Activated CD8-positive, alpha-beta memory T cell treated with anti-CD3 and anti-CD28 coated beads, Interleukin-2, amount 50 U/mL, for 24 hours (primary cell): ENCODE measurements at regions not wholly inside any gene's neighbourhood (a gene's known extent, or its start where the extent isn't known, plus 50 kb on each side); places are given as distances from the start of the nearest gene placed in this dataset.
"Not testable (repeated sequence)": the region's sequence is repeated elsewhere in the genome, so short reads cannot be mapped to it uniquely, and the experiment has no call there.

Experiments
- DNase-seq: peaks from one replicate; pipeline ENCODE4 v3.0.0-alpha.2; 2020; ENCODE audit errors: extremely low read depth

DNA sequence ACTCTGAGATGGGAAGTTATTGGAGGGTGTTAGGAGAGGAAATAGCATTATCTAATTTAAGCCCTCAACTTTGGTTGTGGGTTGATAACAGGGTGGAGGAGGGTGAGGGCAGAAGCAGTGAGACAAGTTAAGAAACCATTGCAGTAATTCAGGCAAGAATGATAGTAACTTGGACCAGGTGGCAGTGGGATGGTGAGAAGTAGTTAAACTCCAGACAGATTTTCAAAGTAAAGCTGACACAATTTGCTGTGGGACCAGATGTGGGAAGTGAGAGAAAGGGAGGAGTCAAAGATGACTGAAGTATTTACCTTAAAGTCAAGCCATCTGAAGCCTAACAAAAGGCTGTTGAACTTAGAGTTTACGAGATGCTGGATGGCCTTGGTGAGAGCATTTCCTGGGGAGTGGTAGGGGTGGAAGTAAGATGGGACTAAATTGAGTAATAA, 163.2 kb upstream of the KLF7 start:
- no peak for DNase-seq

DNA sequence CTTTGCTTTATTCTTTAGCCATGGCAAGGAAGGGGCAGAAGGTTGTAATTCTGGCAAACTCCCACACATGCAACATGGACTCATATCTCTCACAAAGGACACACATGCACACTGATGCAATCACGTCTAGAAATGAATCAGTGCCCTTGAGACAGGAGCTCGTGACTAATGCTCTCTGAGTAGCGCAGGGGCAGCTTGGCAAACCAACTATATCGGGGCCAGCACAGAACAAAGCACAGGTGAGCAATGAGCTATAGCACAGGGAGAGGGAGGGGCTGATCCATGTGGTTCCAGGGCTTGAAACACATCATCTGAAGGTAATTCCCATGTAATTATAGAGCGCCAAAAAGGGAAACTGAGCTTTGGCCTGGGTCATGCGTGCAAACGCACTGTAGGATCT, 165.2 kb upstream of the KLF7 start:
- peak; percentile 30 for DNase-seq

DNA sequence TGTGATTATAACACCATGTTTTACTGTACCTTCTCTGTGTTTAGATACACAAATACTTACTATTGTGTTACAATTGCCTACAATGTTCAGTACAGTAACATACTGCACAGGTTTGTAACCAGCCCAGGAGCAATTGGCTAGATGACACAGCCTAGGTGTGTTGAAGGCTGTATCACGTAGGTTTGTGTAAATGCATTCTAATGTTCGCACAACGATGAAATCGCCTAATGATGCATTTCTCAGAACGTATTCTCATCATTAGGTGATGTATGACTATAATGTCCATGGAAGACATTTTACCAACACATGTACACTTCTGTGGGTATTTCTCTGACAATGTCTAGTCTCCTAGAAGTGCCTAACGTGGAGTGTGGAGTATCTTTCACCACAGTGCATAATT, 165.9 kb upstream of the KLF7 start:
- no peak for DNase-seq

DNA sequence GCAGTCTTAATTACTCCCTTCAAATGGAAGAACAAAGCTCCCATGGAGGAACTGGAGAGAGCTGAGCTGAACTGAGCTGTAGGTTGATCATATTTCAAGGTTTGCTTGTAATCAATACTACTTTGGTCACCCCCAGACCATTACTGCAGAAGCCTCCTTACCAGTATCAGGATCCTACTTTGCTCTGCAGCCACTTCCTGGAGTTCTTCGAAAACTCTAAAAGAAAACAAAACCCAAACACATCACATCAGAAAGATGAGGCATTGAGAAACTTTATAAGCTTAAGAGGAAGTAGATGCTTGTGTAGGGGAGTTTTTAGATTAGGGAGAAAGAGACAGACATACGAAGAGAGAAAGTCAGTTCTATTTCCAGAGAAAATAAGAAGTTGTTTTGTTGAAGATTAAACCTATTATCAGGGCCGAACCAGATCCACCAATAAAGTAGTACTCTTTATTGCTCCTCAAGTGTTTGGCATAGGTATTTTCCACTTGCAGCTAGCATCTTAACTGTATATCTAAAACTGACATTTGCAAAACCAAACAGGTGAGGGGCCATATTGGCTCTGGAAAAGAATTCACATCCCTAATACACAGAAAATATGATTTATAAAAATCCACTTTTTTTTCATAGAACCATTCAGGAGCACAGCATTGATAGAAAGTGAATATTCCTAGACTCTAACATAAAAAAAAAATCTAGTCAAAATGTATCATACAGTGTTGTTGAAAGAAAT, 166.9 kb upstream of the KLF7 start:
- DNase-seq: no peak

DNA sequence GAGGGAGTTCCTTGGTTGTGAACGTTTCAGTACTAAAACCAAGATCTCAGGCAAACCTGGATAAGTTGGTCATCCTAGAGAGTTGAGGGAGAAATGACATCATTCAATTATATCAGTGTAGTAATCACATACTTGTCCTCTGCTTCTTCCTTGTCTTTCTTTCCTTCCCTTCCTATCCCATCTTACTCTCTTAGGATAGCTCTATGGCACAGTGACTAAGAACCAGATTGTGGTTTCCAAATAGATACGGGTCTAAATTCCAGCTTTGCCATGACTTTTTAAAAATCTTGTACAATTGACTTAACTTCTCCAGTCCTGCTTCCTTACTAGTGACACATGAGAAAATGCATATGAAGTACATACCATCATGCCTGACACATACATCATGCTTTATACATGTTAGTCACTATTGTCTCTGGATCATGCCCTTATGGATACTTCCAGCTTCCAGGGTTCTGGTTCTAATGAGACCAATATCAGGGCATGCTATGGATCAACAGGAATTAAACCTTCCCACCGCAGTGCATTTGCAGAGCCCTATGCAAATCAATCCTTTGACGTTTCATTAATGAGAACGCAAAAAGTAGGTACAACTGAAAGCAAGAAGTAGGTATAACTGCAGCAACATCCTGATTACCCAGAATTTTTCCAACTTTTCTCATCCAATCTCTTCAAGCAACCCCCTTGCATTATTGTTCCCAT, 168.0 kb upstream of the KLF7 start:
- no peak for DNase-seq

DNA sequence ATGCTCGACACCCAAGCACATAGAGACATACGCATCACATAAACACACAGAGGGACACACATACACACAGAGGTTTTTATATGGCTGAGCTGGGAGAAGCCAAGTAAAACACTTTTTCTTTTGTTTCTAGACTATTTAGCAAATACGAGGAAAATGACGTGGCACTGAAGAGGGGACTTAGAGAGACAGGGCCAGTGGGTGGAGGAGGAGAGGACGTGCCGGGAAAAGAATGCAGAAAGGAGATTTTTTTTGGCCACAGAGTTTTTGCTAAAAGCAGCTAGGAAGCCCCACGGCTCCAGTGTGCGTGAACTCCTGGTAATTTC, 168.5 kb upstream of the KLF7 start:
- DNase-seq: no peak

DNA sequence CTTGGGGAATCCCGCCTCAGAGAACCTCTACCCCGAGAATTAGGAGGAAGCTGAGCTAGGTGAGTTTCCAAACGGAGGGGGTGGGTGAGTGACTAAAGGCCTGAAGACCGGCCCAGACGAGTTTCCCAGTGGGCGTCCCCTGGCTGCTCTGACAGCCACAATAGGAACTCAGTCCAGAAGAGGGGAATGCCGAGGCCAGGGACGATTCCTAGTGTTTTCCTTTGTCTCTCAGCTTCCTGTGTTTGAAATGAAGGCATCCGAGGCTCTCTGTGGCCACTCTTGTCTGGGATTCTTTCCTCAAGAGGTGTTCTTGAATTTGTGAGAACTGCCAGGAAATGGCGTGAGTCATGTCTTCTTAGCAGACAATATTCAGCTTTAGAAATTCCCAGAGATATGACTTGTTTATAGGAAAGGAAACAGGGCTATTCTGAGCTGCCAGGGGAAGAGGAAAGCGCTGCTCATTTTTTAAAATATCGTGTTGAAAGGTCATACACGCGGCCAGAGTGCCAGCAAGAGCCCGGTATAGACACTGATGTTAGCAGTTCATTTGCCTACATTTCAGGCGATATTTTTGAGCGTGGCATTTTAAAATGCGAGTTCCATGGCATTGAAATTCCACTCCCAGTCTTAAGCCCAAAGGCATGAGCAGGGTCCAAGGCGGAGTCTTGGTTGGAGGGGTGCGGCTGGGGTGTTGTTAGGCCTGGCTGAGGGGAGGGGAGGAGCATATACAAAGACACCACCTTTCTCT, 169.1 kb upstream of the KLF7 start:
- no peak for DNase-seq

DNA sequence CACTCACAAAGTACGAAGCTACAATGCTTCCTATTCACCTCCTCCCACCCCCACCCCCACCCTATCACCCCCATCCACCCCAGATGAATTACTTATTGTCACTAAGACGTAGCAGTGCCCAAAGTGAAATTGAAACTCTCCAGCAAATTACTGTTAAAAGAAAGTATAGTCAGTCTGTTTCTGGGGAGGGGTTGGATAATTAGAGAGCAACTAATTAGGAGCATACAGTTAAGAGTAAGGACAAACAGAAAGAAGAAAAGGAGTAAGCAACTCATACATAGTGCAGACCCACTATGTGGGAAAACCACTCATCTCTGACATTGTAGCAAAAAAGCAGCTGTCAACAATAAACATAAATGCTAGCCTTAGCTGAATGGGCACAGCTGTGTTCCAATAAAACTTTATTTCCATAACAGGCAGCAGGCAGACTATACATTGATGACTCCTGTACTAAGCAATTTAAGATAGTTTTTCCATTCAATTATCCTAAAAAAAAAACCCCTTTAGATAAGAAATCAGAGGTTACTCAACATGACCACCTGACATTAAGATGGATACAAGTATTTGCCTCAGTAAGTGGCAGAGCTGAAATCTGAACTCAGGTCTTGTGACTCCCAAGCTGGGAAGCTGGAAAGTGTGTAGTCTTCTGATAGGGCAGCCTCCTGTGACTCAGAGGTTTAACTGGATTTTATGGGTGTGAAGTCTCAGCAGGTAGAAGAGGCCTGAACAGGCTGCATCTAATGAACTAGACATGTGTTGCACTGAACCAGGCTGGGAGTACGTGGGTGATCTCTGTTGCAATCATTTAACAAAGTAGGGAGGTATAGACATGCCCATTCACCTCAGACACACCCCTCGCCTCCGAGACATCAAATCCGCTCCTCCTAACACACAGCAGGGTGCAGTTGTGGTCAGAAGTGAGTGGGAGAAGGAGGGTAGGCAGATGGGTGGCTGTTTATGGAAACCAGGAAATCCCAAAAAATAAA, 171.8 kb upstream of the KLF7 start:
- no peak for DNase-seq

DNA sequence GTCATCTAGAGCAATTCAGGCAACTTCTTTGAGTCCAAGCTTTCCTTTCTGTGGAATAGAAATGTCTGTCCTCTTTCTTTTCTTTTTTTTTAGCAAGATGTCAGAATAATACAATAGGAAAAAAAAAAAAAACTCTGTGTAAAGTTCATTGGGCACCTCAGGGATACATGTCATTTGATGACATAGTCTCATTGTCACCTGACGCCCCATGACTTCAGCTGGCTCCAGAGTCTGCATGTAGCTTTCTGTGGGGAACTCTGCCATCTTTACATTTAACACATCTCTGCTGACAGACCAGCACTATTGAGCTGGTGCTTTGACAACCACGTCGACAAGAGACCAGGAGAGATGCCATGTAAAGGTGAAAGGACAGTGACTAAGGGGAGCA, 172.5 kb upstream of the KLF7 start:
- DNase-seq: no peak

DNA sequence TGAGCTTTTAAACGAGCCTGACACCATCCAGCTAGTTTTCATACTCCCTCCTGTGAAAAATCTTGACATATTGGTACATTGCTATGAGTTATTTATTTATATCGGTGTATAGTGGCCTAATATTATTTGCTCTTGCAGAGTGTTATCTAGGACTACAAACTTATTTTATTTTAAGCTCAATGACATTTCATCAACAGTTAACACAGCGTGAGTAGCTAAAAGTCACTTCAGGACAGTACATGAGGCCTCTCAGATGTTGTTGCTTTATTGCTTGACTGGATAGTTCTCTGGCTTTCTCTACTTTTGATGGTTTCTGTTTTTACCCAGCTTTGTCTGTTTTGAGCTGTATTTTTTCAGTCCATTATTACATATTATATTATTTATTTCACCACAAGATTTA, 172.9 kb upstream of the KLF7 start:
- DNase-seq: no peak

DNA sequence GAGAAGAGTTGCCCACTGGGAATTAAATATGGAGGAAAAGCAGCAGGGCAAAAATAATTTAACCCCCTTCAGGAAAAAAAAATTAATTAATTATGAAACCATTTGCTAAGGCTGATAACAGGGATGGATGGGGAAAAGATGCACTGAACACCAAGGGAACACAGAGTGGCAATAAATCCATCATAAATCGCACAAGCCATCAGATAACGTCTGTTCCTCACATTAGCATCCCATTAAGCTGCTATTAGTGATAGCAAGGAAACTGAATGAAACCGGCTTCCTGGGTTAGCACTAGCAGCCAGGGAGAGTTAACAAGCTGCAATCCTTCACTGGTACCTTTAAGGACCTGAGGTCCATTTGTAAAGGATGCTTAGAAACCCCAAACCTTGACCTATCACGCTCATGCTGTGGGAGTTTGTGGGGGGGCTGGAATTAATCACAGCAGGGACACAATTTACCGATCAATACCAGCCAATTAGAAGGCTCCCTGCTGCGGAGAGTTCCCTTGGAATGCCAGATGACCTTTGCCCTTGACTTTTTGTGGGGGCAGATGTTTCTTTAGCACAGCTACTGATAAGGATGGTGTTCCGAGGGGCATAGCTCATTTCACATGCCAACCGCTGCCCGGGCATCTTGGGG, 175.5 kb upstream of the KLF7 start:
- DNase-seq: no peak

DNA sequence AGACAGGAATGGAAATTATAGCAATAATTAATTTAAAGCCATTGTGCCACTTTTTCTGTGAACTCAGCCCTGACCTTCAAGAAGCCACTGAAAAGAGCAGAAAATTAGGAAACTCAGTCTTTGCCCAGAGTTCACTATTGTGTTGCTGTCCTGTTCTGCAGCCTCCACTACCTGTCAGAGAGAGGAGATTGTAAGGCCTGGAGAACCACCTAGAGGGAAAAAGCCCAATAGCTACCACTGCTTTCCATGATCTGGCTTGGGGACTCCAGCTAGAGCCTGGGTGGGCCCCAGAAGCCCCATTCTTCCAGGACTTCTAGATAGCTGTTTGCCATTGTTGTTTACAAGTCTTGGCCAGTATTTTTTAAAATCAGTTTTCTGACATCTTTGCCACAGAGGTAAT, 176.1 kb upstream of the KLF7 start:
- DNase-seq: no peak

DNA sequence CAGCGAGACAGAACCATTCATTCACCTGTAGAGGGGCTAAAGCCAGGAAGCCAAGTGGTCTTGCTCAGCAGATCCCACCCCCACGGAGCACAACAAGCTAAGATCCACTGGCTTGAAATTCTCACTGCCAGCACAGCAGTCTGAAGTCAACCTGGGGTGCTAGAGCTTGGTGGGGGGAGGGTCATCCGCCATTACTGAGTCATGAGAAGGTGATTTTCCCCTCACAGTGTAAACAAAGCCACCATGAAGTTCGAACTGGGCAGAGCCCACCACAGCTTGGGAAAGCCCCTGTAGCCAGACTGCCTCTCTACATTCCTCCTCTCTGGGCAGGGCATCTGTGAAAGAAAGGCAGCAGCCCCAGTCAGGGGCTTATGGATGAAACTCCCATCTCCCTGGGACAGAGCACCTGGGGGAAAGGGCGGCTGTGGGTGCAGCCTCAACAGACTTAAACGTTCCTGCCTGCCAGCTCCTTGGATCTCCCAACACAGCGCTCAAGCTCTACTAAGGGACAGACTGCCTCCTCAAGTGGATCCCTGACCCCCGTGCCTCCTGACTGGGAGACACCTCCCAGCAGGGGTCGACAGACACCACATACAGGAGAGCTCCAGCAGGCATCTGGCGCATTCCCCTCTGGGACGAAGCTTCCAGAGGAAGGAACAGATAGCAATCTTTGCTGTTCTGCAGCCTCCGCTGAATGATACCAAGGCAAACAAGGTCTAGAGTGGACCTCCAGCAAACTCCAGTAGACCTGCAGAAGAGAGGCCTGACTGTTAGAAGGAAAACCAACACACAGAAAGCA, 179.0 kb upstream of the KLF7 start:
- not testable (repeated sequence) for DNase-seq

DNA sequence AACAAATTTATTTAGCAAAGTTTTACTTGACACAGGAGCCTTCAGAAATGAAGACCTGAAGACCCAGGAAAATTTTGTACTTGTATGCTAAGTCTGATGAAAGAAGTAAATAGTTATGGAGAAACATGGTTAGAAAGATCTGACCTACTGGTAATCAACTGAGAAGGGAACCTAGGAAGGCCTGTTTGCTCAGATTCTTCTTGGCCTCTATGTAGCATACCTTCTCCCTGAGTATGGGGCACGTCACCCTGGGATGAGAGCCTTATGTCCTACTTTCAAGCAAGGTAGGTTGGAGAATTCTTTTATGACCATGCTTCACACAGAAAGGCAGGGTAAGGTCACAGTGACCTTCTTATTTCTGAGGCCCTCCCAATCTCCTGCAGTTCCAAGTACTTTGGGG, 178.6 kb upstream of the CREB1 start:
- DNase-seq: no peak

DNA sequence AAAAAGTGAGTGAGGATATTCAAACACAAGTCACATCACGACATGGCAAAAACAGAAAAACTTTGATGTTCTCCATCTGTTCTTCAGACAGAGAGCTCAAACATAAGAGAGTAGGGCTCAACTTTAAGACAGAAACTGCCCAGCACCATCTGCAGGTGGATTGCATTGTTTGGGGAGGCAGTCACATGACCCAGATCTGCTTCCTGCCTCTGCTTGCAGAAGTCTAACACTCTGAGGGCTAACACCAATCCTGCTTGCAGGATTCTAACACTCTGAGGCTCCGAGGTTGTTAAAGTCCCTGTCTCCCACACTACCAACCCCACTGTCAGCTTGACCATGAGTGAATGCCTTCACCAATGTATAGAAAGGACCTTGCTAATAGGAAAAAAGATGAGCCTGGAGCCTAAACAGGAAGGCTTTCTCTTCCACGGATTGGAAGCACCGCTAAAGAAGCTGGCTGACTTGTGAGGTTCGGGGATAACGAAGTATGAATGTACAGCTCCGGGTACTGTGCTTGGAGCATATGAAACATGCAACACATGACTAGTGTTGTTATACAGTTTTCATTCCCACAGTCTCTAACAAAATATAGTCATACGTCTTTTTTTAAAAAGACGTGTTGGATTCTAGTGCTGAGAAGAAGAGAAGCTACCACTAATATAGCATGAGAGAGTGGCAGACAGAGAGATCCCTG, 176.6 kb upstream of the CREB1 start:
- no peak for DNase-seq

DNA sequence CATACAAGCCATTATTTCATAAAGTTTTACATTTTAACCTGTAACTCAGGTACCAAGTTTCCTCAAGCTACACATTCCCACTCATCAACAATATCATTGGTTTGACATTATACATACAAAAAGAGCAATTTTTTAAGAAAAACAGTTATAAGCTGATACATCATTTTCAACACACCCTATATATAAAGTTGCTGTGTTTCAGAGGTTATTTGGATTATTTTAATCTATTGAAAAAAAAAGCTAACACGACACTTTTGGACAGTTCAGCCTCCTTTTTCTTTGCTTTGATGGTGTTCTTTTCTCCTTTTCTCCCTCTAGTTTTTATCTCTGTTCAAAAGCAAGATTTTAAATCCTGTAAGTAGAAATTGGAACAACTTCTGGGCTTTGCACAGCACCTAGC, 175.9 kb upstream of the CREB1 start:
- no peak for DNase-seq

DNA sequence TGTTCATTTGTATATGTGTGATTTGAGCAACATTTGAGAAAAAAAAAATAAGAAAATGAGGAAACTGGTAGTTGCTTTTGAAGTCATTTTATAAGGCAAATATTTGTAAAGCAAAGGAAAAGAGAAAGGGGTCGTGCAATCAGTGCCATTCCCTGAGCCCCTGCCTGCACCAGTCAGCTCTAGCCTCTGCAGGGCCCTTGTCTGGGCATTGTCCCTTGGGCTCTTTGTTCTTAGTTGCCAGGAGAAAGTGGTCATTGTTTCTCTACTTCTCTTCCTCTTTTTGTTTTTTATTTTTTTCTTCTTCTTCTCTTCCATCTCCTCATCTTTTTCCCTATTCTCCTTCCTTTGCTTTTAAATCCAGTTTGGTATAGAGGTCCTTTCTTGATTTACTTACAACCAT, 175.3 kb upstream of the CREB1 start:
- DNase-seq: no peak

DNA sequence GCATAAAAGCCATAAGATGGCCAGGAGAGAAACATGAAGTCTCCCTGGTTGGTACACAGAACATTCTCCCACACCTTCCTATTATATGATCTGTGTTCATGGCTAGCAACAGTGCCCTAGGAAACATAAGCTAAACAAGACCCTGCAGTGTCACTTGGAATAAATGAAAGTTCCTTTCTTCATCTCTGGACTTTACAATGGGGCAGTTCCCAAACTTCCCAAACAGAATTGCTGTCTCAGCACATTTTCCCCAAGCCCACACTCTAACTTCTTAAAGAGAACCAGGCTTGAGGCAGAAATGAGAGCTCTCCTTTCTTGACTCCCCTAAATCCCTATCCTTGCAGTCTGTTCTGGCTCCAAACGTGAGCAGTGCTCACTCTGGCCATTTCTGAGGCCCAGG, 173.2 kb upstream of the CREB1 start:
- DNase-seq: no peak

DNA sequence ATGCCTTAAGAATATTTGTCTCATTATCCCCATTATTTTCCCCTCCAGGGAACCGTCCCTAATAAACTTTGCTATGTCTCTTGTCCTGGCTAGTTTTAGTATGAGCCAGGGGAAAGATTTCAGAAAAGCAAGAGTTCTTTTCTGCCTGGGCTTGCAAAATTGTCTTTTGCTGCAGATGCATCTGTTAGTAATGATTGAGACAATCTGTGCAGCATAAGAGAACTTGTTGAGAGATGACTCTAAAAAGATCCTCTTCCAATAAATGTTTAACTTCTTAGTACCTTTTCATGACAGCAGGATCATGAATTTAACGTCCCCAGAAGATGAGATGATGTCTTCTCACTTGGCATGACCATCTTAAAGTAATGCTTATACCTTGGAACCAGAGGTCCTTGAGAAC, 172.5 kb upstream of the CREB1 start:
- no peak for DNase-seq

DNA sequence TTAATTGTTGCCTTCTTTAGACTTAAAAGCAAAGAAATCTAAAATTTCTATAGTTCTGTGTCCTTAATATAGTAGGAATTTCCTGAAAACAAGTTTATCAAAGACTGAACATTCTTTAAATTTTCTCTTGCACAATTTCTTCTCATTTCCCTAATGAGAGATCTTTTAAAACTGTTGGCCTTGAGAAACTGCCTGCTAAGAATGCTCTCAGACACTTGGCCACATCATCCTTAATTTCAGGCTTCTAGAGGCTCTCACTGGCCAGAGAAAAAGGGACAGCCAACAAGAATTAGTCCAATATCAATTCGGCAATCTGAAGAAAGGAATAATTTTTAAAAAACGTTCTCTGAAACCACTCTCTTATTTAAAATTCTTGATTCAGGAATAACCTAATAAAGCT, 167.0 kb upstream of the CREB1 start:
- DNase-seq: no peak
